PC-3 (cell line): ENCODE measurements at regions not wholly inside any gene's neighbourhood (a gene's known extent, or its start where the extent isn't known, plus 50 kb on each side); places are given as distances from the start of the nearest gene placed in this dataset.

Experiments
- ATAC-seq: fragments of 200-7000 bp; cut with Tn5 transposase; 2 replicates; pipeline ENCODE4 v1.9.1; 2020; ENCODE audit warnings: mild to moderate bottlenecking, moderate library complexity
- BruUV-seq: library from RNA; stranded (reverse); fragments of 400-500 nt; replicated peaks from 2 replicates; lab custom pipeline; 2021; lab: Mats Ljungman, UMichigan
- CTCF ChIA-PET: fragments of 300-600 bp; sonication (Branson Sonifier 250); formaldehyde crosslinking; loops from one replicate; lab custom pipeline; 2022; ENCODE audit warnings: antibody characterized with exemption; lab: Charles Lee
- POLR2A ChIA-PET: fragments of 300-600 bp; sonication (Branson Sonifier 250); formaldehyde crosslinking; loops from one replicate; lab custom pipeline; 2022; ENCODE audit warnings: antibody characterized with exemption; ENCODE audit not compliant: unreplicated experiment; lab: Charles Lee
- DNase-seq: peaks from one replicate; pipeline ENCODE4 v3.0.0-alpha.2; 2015
- H2AFZ ChIP-seq: fragments of 300-600 bp; sonication (generic); 2 replicates; pipeline ENCODE4 v1.6.0; 2016; ENCODE audit warnings: antibody characterized with exemption, low read length
- H3F3A ChIP-seq: fragments of 300-600 bp; sonication (generic); one replicate; pipeline ENCODE4 v1.6.0; 2017; ENCODE audit warnings: antibody characterized with exemption, low read length, control low read depth, mild to moderate bottlenecking; ENCODE audit not compliant: unreplicated experiment
- H3K27ac ChIP-seq: fragments of 300-600 bp; sonication (generic); 2 replicates; pipeline ENCODE4 v1.5.1; 2016; ENCODE audit warnings: mild to moderate bottlenecking, low read length
- H3K27me3 ChIP-seq: fragments of 300-600 bp; sonication (generic); 2 replicates; pipeline ENCODE4 v1.6.1; 2016; ENCODE audit warnings: low read length, mixed read lengths
- H3K36me3 ChIP-seq: fragments of 300-600 bp; sonication (generic); 2 replicates; pipeline ENCODE4 v1.6.1; 2016; ENCODE audit warnings: low read depth, mixed run types, low read length, mixed read lengths
- H3K4me1 ChIP-seq: fragments of 300-600 bp; sonication (generic); 2 replicates; pipeline ENCODE4 v1.5.1; 2016; ENCODE audit warnings: low read length; ENCODE audit not compliant: insufficient read depth
- H3K4me2 ChIP-seq: fragments of 300-600 bp; sonication (generic); 2 replicates; pipeline ENCODE4 v1.6.0; 2016; ENCODE audit warnings: low read length
- H3K4me3 ChIP-seq: fragments of 300-600 bp; sonication (generic); 2 replicates; pipeline ENCODE4 v1.5.1; 2016; ENCODE audit warnings: mild to moderate bottlenecking, low read length, mixed read lengths
- H3K79me2 ChIP-seq: fragments of 300-600 bp; sonication (generic); 2 replicates; pipeline ENCODE4 v1.6.1; 2017; ENCODE audit warnings: low read length, mixed read lengths
- H3K9ac ChIP-seq: fragments of 300-600 bp; sonication (generic); 2 replicates; pipeline ENCODE4 v1.6.0; 2016; ENCODE audit warnings: mild to moderate bottlenecking, low read length
- H3K9me2 ChIP-seq: fragments of 300-600 bp; sonication (generic); replicated peaks from 2 replicates; pipeline ENCODE4 v1.6.1; 2016; ENCODE audit warnings: mixed run types, low read length, mixed read lengths
- H3K9me3 ChIP-seq: fragments of 300-600 bp; sonication (generic); 2 replicates; pipeline ENCODE4 v1.6.1; 2016; ENCODE audit warnings: low read length, mixed read lengths
- H4K20me1 ChIP-seq: fragments of 300-600 bp; sonication (generic); 2 replicates; pipeline ENCODE4 v1.6.1; 2016; ENCODE audit warnings: low read length, mixed read lengths
- CTCF ChIP-seq: fragments of 300-600 bp; sonication (generic); conservative IDR thresholded peaks from 2 replicates; pipeline ENCODE4 v1.5.1; 2017; ENCODE audit warnings: antibody characterized with exemption, low read depth, mild to moderate bottlenecking, low read length
- EZH2 ChIP-seq: fragments of 300-600 bp; sonication (generic); IDR thresholded peaks from one replicate; pipeline ENCODE4 v1.6.1; 2017; ENCODE audit warnings: antibody characterized with exemption, mild to moderate bottlenecking, low read length; ENCODE audit not compliant: unreplicated experiment
- EZH2phosphoT487 ChIP-seq: fragments of 300-600 bp; sonication (generic); IDR thresholded peaks from 2 replicates; pipeline ENCODE4 v1.6.1; 2018; ENCODE audit warnings: mild to moderate bottlenecking, antibody characterized with exemption, low read length, borderline replicate concordance
- intact Hi-C: fragments of 100-400 bp; cut with micrococcal nuclease; formaldehyde crosslinking; loops from 2 replicates; pipeline ENCODE4 v1.9.0; 2023

DNA sequence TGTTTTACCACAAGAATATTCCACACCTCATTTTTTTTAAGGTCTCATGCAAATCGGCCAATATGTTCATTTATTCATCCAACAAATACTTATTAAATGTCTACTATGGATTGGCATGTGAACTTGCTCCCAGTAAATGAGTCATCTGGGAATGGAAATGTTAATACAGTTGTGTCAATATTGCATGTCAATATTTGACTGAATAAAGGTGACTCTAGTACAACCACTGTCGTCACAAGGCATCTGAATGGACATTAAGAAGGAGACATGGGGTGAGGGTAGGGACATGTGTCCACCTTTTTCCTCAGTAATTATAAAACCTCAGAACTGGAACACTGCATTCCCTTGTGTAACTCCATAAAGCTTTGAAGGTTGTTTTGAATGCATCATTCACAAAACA, 365.4 kb downstream of the ADCYAP1 start:
- peaks cover 22% of the 10 kb centered on the region for H3K4me1 ChIP-seq
- POLR2A ChIA-PET = no interaction called here
- TF ChIP-seq EZH2 (no peak), EZH2phosphoT487 (no peak), CTCF (no peak)
- H3K27ac ChIP-seq = peak overlapping the region; percentile 90
- H3K79me2 ChIP-seq = no peaks in the 10 kb centered on the region
- CTCF ChIA-PET = interaction anchor here (0.6 kb wide), 1 partner anchor 24 kb away, joined by 3 read pairs; no protein-coding TSS in a partner anchor
- ATAC-seq = peak; percentile 99
- no peaks in the 10 kb centered on the region for H4K20me1 ChIP-seq
- peak overlapping the region; percentile 48 for H3K4me2 ChIP-seq
- H3K27me3 ChIP-seq = no peaks in the 10 kb centered on the region
- no peaks in the 10 kb centered on the region for H3K9me2 ChIP-seq
- intact Hi-C loops = loop anchor here (1.0 kb wide), 1 partner anchor 124 kb away; no protein-coding TSS in a partner anchor
- BruUV-seq = no TSS peak
- no peaks in the 10 kb centered on the region for H3K9me3 ChIP-seq
- H3F3A ChIP-seq = no peaks in the 10 kb centered on the region
- no peaks in the 10 kb centered on the region for H3K36me3 ChIP-seq
- peak overlapping the region; percentile 75 for H3K9ac ChIP-seq
- DNase-seq = peak; percentile 96
- H3K4me3 ChIP-seq = no peak overlapping the region
- no peak overlapping the region for H2AFZ ChIP-seq

GRCh38 chr18:1273469-1273868, 368.8 kb downstream of the ADCYAP1 start:
- TF ChIP-seq EZH2 (no peak), CTCF (no peak), EZH2phosphoT487 (no peak)
- CTCF ChIA-PET = no interaction called here

DNA sequence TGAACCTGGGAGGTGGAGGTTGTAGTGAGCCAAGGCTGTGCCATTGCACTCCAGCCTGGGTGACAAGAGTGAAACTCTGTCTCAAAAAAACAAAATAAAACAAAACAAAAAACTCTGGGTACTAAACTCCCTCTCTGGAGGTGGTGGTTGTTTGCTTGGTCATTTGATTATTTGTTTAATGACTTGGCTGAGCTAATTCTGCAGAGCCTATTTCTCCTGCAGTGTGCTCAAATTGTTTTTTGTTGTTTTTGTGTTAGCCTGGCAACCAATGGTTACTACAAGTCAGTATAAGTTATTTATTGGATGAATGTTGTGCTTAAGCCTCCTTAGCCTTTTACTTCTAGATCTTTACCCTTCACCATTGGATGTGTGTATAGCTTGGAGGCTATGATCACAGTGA, 387.5 kb downstream of the ADCYAP1 start:
- ChIA-PET POLR2A (no interaction called here), CTCF (no interaction called here)
- H3K4me3 ChIP-seq = no peak overlapping the region
- no peaks in the 10 kb centered on the region for H3K36me3 ChIP-seq
- peak overlapping the region; percentile 27; the same call in 1 of the 2 replicates for H3K9ac ChIP-seq
- BruUV-seq = no TSS peak
- H3K27me3 ChIP-seq = no peaks in the 10 kb centered on the region
- TF ChIP-seq EZH2 = no peak
- no peak for TF ChIP-seq EZH2phosphoT487
- no peak for TF ChIP-seq CTCF
- DNase-seq (peak; percentile 73), ATAC-seq (peak; percentile 88)
- H3K4me1 ChIP-seq = peaks cover 6% of the 10 kb centered on the region
- H2AFZ ChIP-seq = 0 out of 2 replicates have a peak overlapping the region, but pooled peaks have one; percentile 17
- H3K4me2 ChIP-seq = peak overlapping the region; percentile 9; the same call in 1 of the 2 replicates
- no peaks in the 10 kb centered on the region for H3K9me2 ChIP-seq
- H4K20me1 ChIP-seq = no peaks in the 10 kb centered on the region
- H3K9me3 ChIP-seq = no peaks in the 10 kb centered on the region
- no peaks in the 10 kb centered on the region for H3F3A ChIP-seq
- H3K79me2 ChIP-seq = no peaks in the 10 kb centered on the region
- intact Hi-C loops = loop anchor here (2.0 kb wide), 1 partner anchor 101 kb away; no protein-coding TSS in a partner anchor
- H3K27ac ChIP-seq = peak overlapping the region; percentile 71

More at GRCh38 chr18:1273469-1273868, 368.8 kb downstream of the ADCYAP1 start:
- no TSS peak for BruUV-seq
- H2AFZ ChIP-seq = no peak overlapping the region
- peaks cover 22% of the 10 kb centered on the region for H3K4me1 ChIP-seq
- intact Hi-C loops = no loop called here
- POLR2A ChIA-PET = no interaction called here
- H3K36me3 ChIP-seq = no peaks in the 10 kb centered on the region
- H3K27ac ChIP-seq = no peak overlapping the region
- no peaks in the 10 kb centered on the region for H3K9me3 ChIP-seq
- no peaks in the 10 kb centered on the region for H3K27me3 ChIP-seq
- no peaks in the 10 kb centered on the region for H3F3A ChIP-seq
- DNase-seq (no peak), ATAC-seq (no peak)
- no peaks in the 10 kb centered on the region for H4K20me1 ChIP-seq
- H3K4me3 ChIP-seq = no peak overlapping the region
- no peak overlapping the region for H3K9ac ChIP-seq
- no peaks in the 10 kb centered on the region for H3K9me2 ChIP-seq
- no peak overlapping the region for H3K4me2 ChIP-seq
- H3K79me2 ChIP-seq = no peaks in the 10 kb centered on the region
